Right lobe of liver (tissue), 4 donors: ENCODE measurements at regions not wholly inside any gene's neighbourhood (a gene's known extent, or its start where the extent isn't known, plus 50 kb on each side); places are given as distances from the start of the nearest gene placed in this dataset.

ENCODE experiments used
- POLR2A ChIP-seq: fragments of 450-650 bp; IDR thresholded peaks from one replicate; pipeline ENCODE4 v1.6.1; 2017; ENCODE audit warnings: antibody characterized with exemption, mild to moderate bottlenecking
- TF ChIP-seq, protein P1 (sequence below), 4 donors: fragments of 200-600 bp in 3 of 4; fragments of 450-650 bp in 1 of 4; IDR thresholded peaks; one replicate each; pipeline versions ENCODE4 v1.5.1 to v1.8.0; 2016 to 2022; ENCODE audit warnings: antibody characterized with exemption in 4 of 4, mild to moderate bottlenecking in 2 of 4
- donor health status: DM: no; HTN: no; CAD: no.
- donor health status: DM: no; HTN: no; CAD: no.
- donor health status: DM: no; HTN: yes; CAD: no.

DNA sequence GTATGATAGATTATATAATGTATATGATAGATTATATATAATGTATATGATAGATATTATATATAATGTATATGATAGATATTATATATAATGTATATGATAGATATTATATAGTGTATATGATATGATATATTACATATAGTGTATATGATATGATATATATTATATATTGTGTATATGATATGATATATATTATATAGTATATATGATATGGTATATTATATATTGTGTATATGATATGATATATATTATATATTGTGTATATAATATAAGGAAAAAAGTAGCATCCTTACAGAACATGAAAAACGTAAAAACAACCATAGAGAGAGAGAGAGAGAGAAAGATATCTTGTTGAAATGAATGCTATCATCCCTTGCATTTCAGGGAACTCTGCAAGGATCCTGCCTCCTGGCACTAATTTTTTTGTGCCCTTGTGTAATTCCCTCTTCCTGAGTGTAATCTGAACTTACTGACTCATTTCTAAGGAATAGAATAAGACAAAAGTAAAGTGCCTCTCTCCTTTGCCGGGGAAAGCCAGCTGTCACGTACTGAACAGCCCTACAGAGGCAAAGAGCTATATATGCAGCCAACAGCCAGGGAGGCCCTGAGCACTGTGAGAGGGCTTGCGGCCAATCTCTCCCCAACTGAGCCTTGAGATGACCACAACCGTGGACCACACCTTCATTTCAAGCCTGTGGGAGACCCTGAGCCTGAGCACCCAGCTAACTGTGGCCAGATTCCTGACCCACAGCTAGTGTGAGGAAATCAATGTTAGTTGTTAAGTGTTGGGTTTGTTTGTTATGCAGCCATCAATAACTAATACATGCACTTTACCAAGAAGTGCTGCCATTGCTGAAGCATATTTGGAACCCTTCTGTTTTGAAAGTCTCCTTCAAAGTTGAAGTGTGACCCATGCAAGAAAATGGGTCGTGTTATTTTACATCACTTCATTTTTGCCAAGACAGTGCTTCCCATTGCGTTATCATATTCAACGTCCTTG lies 61.1 kb upstream of the EZH2 start:
- TF ChIP-seq, protein P1, sequence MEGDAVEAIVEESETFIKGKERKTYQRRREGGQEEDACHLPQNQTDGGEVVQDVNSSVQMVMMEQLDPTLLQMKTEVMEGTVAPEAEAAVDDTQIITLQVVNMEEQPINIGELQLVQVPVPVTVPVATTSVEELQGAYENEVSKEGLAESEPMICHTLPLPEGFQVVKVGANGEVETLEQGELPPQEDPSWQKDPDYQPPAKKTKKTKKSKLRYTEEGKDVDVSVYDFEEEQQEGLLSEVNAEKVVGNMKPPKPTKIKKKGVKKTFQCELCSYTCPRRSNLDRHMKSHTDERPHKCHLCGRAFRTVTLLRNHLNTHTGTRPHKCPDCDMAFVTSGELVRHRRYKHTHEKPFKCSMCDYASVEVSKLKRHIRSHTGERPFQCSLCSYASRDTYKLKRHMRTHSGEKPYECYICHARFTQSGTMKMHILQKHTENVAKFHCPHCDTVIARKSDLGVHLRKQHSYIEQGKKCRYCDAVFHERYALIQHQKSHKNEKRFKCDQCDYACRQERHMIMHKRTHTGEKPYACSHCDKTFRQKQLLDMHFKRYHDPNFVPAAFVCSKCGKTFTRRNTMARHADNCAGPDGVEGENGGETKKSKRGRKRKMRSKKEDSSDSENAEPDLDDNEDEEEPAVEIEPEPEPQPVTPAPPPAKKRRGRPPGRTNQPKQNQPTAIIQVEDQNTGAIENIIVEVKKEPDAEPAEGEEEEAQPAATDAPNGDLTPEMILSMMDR (IDR thresholded peaks at IDR 0.05), result no peak
- no peak for TF ChIP-seq POLR2A
